Thoracic aorta (tissue), 2 donors: ENCODE measurements at regions not wholly inside any gene's neighbourhood (a gene's known extent, or its start where the extent isn't known, plus 50 kb on each side); places are given as distances from the start of the nearest gene placed in this dataset.
A peak's percentile ranks its signal among the peaks of the same experiment; 100 is the strongest.

Experiments used
- ATAC-seq: fragments of 150-250 bp; one replicate; pipeline ENCODE4 v1.8.0; 2017; ENCODE audit warnings: low read depth; ENCODE audit not compliant: insufficient number of reproducible peaks, low FRiP score
- DNase-seq: peaks from one replicate; pipeline ENCODE4 v3.0.0-alpha.2; 2020; ENCODE audit warnings: low spot score
- H3K27ac ChIP-seq, 2 donors: fragments of 200-600 bp; sonication (generic); 1 replicate in 1 of 2; 2 replicates in 1 of 2; pipeline ENCODE4 v1.5.1; 2016; ENCODE audit warnings: mild to moderate bottlenecking in 2 of 2, moderate library complexity in 2 of 2
- H3K27me3 ChIP-seq: fragments of 200-600 bp; sonication (generic); replicated peaks from 2 replicates; pipeline ENCODE4 v1.6.0; 2016; ENCODE audit warnings: mild to moderate bottlenecking; ENCODE audit not compliant: insufficient read depth
- H3K36me3 ChIP-seq: fragments of 200-600 bp; sonication (generic); one replicate; pipeline ENCODE4 v1.5.1; 2016
- H3K4me1 ChIP-seq, 2 donors: fragments of 200-600 bp; sonication (generic); 1 replicate in 1 of 2; 2 replicates in 1 of 2; pipeline versions ENCODE4 v1.5.1 to v1.6.0; 2016; ENCODE audit warnings: low read depth in 2 of 2, mild to moderate bottlenecking in 1 of 2; ENCODE audit not compliant: control insufficient read depth in 1 of 2
- H3K4me3 ChIP-seq: fragments of 200-600 bp; sonication (generic); 2 replicates; pipeline ENCODE4 v1.5.1; 2016; ENCODE audit warnings: mild to moderate bottlenecking
- H3K9me3 ChIP-seq: fragments of 200-600 bp; sonication (generic); 2 replicates; pipeline ENCODE4 v1.5.1; 2016
- CTCF ChIP-seq: fragments of 200-600 bp; sonication (generic); IDR thresholded peaks from one replicate; pipeline ENCODE4 v1.5.1; 2019; ENCODE audit warnings: antibody characterized with exemption

- no peak for DNase-seq
- H3K4me3 ChIP-seq = no peak overlapping the region
- H3K4me1 ChIP-seq = no peaks in the 10 kb centered on the region
- TF ChIP-seq CTCF = no peak
- no peaks in the 10 kb centered on the region for H3K27me3 ChIP-seq
- no peak for ATAC-seq
- no peaks in the 10 kb centered on the region for H3K9me3 ChIP-seq
- H3K27ac ChIP-seq = no peak overlapping the region
- H3K36me3 ChIP-seq = no peaks in the 10 kb centered on the region
These were observed 460.0 kb downstream of the RFC3 start for GRCh38 chr13:34277936-34278335.

- H3K27ac ChIP-seq = no peak overlapping the region
- no peaks in the 10 kb centered on the region for H3K9me3 ChIP-seq
- H3K27me3 ChIP-seq = no peaks in the 10 kb centered on the region
- TF ChIP-seq CTCF = no peak
- ATAC-seq = no peak
- H3K4me3 ChIP-seq = no peak overlapping the region
- no peak for DNase-seq
- H3K36me3 ChIP-seq = no peaks in the 10 kb centered on the region
- H3K4me1 ChIP-seq = no peaks in the 10 kb centered on the region
These were observed 460.8 kb downstream of the RFC3 start for GRCh38 chr13:34278780-34279179.

GRCh38 chr13:34290661-34291060 is 472.7 kb downstream of the RFC3 start:
- H3K9me3 ChIP-seq = no peaks in the 10 kb centered on the region
- TF ChIP-seq CTCF = no peak
- ATAC-seq (no peak), DNase-seq (no peak)
- H3K4me3 ChIP-seq = no peak overlapping the region
- H3K4me1 ChIP-seq = no peaks in the 10 kb centered on the region
- H3K27me3 ChIP-seq = no peaks in the 10 kb centered on the region
- H3K27ac ChIP-seq = no peak overlapping the region
- H3K36me3 ChIP-seq = no peaks in the 10 kb centered on the region

- H3K9me3 ChIP-seq = no peaks in the 10 kb centered on the region
- no peak for ATAC-seq
- no peaks in the 10 kb centered on the region for H3K4me1 ChIP-seq
- TF ChIP-seq CTCF = no peak
- no peak overlapping the region for H3K27ac ChIP-seq
- H3K4me3 ChIP-seq = peak overlapping the region; percentile 26
- H3K27me3 ChIP-seq = no peaks in the 10 kb centered on the region
- no peaks in the 10 kb centered on the region for H3K36me3 ChIP-seq
- DNase-seq = no peak
These were observed 476.7 kb downstream of the RFC3 start for GRCh38 chr13:34294483-34295129.

- no peaks in the 10 kb centered on the region for H3K9me3 ChIP-seq
- DNase-seq (no peak), ATAC-seq (no peak)
- no peaks in the 10 kb centered on the region for H3K36me3 ChIP-seq
- no peak for TF ChIP-seq CTCF
- H3K4me3 ChIP-seq = peak overlapping the region; percentile 15
- H3K27ac ChIP-seq = no peak overlapping the region
- H3K4me1 ChIP-seq = peaks cover 0 to 9% of the 10 kb centered on the region in 2 donors
- H3K27me3 ChIP-seq = no peaks in the 10 kb centered on the region
These were observed 482.6 kb downstream of the RFC3 start for GRCh38 chr13:34300559-34300958.
